ENCODE measurements at regions not wholly inside any gene's neighbourhood (a gene's known extent, or its start where the extent isn't known, plus 50 kb on each side); places are given as distances from the start of the nearest gene placed in this dataset.

- DNase-seq = peak in 1 of 3 donors; percentile 16
Measured at GRCh38 chr22:27212102-27212501, 554.7 kb downstream of the MIAT start.

DNA sequence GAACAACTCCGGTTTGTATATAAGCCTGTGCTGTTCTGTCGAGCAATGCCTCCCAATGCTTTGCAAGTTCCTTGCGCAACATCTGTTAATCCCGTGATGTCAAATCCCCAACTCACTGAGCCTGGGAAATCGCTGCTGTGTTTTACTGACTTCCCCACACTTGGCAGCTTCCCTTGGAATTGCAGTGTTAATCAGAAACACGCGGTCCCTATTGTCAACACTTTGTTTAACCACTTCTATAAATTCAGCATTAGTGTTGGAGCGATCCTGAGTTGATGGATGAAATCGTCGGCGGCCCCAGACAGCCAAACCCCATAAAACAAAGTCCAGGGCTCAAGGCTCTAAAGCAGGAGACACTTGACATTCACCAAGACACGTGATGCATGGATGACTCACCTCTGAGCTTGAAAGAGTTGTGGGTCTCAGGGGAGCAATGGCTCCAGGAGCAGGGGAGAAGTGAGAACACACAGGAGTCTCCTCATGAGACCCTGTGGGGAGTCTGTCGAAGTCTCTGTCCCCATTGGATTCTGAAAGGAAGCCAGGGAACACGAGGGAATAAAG is 555.3 kb downstream of the MIAT start:
- DNase-seq = peak; percentile 88 to 95 (median 93)

DNA sequence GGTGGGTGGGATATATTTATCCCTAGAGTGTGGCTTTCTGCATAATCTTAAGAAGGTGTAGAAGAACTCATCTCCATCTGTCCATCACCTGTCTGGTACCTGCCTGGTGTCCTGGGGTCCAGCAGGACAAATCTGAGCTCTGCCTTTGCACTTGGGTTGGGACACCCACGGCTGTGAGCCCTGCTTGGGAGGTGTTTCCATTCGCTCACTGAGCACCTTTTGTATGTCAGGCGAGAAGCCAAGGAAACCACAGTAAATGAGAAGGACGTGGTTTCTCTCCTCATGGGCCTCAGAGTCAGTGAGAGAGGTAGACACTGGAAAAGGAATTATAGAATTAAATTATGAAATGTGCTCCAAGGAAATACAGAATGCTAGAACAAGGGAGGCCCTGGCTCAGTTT is 555.9 kb downstream of the MIAT start:
- no peak for DNase-seq

GRCh38 chr22:27213766-27214581 is 556.6 kb downstream of the MIAT start:
- DNase-seq = no peak

DNA sequence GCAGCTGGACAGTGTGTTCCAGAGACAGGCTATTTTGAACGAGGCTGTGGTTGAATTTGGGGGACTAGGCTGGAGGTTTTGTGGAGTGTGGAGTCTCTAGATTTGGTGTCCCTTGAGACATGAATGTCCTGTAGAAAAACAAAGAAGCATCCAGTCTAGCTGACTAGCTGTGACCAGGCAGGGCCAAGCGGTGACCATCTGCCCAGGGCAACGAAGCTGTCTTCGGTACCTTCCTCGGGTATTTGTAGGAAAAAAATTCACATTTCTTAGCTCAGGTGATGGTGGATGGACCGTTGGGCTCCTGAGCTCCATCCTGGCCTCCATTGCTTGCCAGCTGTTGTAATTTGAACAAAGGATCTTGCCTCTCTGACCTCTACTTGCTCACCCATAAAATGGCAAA is 557.3 kb downstream of the MIAT start:
- DNase-seq = no peak

DNA sequence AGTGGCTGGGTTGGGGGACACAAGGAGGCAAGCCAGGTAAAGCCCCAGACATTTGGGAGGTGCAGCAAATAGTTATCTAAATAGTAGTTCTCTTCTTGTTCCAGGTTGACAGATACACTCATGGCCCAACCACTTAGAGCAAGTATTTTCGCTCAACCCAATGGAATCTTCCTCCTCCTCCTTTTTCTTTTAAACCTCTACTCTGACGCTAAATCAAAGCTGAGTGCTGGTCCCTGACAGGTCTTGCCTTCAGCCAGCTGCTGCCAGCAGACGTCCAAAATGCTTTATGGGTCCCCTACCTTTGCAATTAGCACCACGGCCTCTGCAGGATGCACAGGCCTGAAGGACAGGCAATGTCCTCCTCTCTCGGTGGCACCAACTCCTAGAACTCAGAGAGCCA is 558.5 kb downstream of the MIAT start:
- DNase-seq = no peak

DNA sequence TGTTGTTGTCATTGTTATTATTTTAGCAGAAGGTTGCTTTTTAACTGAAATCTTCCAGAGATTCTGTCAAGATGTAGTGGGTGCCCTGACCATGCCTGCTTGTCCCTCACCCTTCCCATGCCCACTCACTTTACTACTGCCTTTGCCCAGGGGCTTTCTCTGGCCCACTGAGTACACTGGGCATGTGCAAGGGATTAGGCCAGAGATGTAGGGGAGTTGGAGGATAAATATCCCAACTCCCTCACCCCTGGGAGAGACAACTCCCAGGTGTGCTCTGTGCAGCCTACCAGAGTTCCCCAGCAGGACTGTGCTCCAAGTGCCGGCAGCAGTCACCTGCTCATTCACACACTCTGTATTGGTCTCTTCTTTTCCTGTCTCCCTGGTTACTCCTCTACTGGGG is 559.1 kb downstream of the MIAT start:
- DNase-seq = no peak

GRCh38 chr22:27217154-27217553 is 559.8 kb downstream of the MIAT start:
- no peak for DNase-seq

DNA sequence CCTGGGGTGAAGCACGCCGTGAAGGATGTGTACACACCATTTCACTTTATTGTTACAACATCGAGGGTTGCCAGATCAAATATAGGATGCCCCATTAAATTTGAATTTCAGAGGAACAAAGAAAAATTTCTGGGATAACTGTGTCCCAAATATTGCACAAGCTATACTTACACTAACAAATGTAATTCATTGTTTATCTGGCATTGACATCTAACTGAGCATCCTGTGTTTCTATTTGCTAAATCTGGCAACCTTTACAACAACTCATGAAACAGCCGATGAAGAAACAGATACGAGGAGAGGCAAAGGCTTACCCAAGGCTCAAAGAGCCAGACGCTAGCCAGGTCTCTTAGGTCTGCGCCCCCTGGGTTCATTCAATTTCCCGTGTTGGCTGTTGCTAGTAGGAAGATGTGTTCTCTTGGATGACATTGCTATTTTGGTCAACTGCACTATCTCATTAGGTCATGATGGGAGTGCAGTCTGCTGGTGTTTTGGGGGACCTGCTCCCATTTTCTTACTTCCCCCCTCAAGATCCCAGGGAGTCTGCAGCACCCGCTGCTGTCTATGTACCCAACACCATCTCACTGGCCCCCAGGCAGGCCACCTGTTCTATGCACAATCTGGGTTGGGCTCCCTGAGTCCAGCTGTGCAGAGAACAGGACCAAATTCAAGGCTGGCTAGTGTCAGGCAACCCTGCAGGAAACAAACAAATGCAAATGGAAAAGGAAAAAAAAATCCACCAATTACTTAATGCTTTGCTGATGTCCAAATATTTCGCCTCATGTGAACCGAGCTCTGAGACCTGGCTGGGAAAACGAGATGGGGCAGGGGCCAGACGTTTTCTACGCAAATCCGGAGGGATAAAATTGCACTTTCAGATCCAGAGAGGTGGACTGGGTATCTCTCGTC is 560.9 kb downstream of the MIAT start:
- DNase-seq = no peak

DNA sequence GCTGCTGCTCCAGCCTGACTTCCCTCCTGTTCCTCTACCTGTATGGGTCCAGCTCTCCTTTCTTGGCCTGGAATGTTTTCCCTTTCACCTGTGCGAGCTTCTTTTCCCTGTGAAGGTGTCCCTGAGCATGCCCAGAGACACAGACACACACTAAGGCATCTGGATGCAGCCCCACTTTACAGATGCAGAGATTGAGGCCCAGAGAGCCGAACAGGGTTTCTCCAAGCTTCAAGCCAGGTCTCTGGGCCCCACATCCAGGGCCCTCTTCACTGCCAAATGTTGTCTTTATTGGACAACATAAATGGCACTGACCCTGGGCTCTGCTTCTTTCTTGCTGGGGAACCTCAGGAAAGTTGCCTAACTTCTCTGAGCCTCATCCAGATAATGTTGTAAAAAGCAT is 561.6 kb downstream of the MIAT start:
- no peak for DNase-seq

DNA sequence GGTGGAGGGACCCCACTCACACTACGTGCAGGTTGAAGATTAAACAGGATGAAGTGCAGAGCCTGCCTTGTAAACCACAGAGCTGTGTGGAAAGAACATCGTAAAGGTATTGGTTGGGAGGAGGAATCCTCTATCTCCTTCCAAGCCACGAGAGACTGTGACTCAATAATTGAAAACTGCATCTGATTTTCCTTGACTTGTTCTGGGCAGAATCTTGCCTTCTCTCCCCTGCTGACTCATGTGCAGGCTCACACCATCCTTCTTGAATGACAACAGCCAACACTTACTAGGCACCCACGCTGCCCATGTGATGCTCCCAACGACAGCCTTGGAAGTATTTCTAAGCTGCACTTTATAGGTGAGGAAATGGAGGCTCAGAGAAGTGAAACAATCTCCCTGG is 563.0 kb downstream of the MIAT start:
- DNase-seq = peak; percentile 35 to 48 (median 41)

GRCh38 chr22:27222178-27222577 is 564.8 kb downstream of the MIAT start:
- DNase-seq = no peak

DNA sequence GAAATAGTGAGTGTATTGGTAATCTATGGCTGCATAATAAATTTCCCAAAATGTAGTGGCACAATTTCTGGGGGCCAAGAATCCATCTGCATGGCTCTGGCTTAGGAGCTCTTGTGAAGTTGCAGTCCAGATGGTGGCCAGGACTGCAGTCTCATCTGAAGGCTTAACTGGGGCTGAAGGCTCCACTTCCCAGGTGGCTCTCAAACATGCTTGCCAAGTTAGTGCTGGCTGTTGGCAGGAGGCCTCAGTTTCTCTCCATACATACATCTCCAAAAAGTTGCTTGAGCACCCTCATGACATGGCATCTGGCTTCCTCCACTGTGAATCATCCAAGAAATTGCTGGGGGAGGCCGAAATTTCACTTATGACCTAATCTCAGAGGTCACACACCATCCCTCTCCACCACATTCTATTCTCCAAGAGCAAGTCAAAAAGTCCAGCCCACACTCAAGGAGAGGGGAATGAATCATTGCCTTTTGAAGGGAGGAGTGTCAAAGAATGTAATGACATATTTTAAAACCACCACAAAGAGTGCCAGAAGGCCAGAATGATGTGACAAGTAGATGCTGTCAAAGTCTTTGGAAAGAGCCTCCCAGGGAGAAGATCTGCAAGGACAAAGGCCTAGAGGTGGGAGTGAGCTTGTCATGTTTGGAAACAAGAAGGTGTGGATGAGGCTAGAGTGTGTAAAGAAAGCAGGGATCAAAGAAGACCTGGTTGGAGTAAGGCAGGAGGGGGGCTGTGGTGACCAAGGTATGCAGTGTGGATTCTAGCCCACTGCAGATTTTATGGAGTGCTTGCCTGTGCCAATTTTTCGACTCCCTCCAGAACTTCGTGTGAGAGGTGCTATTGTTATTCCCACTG is 566.2 kb downstream of the MIAT start:
- peak; percentile 63 to 77 (median 69) for DNase-seq

DNA sequence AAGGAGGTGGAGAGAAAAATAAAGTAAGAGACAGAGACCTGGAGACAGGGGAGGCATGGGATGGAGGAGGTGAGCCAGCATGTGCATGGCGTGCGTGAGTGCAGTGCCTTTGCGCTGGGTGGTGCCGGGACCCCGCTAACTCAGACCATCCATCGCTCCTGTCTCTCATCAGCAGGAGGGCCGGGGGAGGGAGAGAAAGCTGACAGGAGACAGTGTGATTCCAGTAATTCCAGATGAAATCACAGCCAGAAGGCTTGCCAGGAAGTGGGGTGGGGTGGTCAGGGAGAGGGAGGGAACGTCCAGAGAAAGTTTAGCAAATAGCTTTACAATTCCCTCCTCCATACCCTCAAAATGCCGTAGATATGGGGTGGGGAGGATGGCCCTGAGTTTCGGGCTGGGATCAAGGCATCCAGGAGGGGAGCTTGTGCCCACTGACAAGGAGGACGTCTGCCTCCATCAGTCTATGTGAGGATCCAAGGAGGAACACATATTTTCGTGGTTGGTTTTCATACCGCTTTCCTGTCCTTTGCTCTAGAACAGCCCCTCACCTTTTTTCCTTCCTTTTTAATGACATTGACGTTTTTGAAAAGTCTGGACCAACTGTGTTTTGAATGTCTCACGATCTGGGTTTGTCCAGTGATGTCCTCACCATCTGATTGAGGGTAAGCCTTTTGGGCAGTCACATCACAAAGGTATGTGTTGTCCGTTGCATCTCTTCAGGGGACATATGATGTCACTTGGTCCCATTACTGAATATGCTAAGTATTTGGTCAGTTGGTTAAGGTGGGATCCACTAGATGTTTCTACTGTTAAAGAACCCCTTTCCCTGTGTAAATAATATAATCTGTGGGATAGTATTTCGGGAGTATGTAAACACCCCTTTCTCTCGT is 567.3 kb downstream of the MIAT start:
- no peak for DNase-seq

GRCh38 chr22:27226666-27227065 is 569.3 kb downstream of the MIAT start:
- DNase-seq = no peak

DNA sequence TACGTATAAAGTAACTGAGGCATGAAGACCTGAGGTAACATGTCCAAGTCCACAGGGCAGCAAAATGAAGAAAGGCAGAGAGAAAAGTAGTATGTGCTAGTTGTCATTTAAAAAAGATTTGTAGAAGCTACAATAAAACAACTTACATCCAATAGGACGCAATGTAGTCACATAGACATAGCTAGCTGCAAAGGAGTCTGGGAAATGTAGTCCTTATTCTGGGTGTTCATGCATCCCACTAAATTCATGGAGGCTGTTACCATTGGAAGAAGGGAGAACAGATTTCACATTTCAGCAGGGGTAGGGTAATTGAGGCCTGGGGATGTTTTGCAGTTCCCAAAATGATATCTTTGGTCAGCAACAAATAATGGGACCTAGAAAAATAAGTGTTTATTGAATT is 571.4 kb downstream of the MIAT start:
- no peak for DNase-seq

DNA sequence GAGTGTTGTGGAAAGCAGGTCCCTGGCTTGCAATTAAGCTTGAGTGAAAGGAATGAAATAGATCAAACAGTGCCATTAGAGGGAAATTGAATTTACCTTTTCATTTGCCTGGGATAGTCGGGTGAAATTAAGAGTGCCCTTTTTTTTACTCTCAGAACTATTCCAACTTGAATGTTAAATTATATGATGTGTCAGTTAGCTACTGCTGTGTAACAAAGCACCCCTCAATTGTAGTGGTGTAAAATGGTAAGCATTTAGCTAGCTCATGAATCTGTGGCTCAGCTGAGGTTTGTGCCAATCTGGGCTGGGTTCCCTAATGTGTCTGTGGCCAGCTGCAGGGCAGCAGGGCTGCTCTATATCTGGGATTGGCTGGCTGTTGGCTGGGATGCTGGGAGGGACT is 571.4 kb downstream of the MN1 start:
- DNase-seq = no peak

GRCh38 chr22:27231266-27231665 is 570.3 kb downstream of the MN1 start:
- no peak for DNase-seq

DNA sequence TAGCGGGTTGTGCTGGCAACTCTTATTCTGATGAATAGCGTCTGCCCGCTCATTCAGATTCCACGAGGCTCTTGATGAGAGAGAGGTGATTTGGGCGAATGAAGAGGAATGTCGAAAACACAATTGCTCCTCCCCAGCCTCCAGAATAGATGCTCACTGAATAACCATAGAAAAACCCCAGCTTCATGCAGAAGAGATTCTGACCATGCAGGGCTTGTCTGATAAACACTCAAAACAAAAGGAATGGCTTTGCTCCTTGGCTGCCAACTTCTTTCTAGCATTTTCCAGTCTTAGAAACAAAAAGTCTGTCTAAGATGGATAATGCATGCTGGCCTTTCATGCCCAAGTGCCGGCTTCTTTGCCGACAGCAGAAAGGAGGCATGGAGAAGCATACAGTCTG is 569.5 kb downstream of the MN1 start:
- DNase-seq = no peak

- no peak for DNase-seq
Measured at GRCh38 chr22:27237080-27237741, 564.3 kb downstream of the MN1 start.

DNA sequence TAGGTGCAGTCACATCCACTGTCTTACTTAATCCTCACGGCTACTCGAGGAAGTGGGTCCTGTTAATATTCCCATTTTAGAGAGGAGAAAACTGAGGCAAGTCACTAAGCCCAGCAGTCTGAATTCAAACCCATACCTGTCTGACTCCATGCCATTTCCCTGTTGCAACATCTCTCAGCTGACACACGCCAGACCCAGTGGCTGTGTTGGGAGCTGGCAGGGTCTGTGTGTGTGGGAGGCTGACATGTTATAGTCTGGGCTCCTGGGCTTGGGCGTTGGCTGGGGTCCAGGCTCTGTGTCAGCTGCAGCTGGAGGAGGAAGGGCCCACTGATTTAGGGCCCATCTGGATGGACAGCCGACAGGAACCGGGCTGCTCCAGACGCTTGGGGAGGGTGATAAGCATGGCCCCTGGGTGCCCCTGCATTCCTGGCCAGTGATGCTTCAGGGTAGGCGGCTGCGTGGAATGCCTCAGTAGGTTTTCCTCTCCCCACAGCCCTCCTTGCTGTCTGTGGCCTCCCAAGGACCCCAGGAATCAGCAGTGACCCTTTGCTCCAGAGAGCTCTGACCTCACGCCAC is 562.5 kb downstream of the MN1 start:
- peak in 1 of 3 donors; percentile 6 for DNase-seq

All from suppressor macrophage treated with lipopolysaccharide for 1 hour (primary cell).